ENCODE measurements at regions not wholly inside any gene's neighbourhood (a gene's known extent, or its start where the extent isn't known, plus 50 kb on each side); places are given as distances from the start of the nearest gene placed in this dataset.

GRCh38 chr2:34288016-34288415 is 688.9 kb upstream of the FAM98A start:
- no peak for DNase-seq
- Histone ChIP-seq H3K27ac (no peak overlapping the region), H3K4me1 (no peaks in the 10 kb centered on the region), H3K4me3 (no peak overlapping the region), H3K9me3 (no peaks in the 10 kb centered on the region), H3K27me3 (no peaks in the 10 kb centered on the region), H3K36me3 (no peaks in the 10 kb centered on the region)
- intact Hi-C loops (cut with DNase I): no loop called here
- TF ChIP-seq CTCF (IDR thresholded peaks at IDR 0.05) (no peak), POLR2A (IDR thresholded peaks at IDR 0.05) (no peak)

GRCh38 chr2:34280606-34281005 is 681.5 kb upstream of the FAM98A start:
- H3K4me1 ChIP-seq: no peaks in the 10 kb centered on the region
- H3K27me3 ChIP-seq: no peaks in the 10 kb centered on the region
- no peak for DNase-seq
- H3K4me3 ChIP-seq: no peak overlapping the region
- WGBS, 2 donors: 87 to 92% methylated on average over 1 of the region's 1 CpG
- H3K27ac ChIP-seq: no peak overlapping the region
- no peaks in the 10 kb centered on the region for H3K36me3 ChIP-seq
- intact Hi-C loops (cut with DNase I): no loop called here
- TF ChIP-seq POLR2A (IDR thresholded peaks at IDR 0.05) (no peak), CTCF (IDR thresholded peaks at IDR 0.05) (no peak)
- peaks cover 0 to 6% (median 0%) of the 10 kb centered on the region in 3 donors for H3K9me3 ChIP-seq

- Histone ChIP-seq H3K27me3 (no peaks in the 10 kb centered on the region), H3K36me3 (no peaks in the 10 kb centered on the region), H3K9me3 (no peaks in the 10 kb centered on the region), H3K4me1 (no peaks in the 10 kb centered on the region), H3K27ac (no peak overlapping the region), H3K4me3 (no peak overlapping the region)
- TF ChIP-seq CTCF (IDR thresholded peaks at IDR 0.05) (no peak), POLR2A (IDR thresholded peaks at IDR 0.05) (no peak)
- no peak for DNase-seq
- intact Hi-C loops (cut with DNase I): no loop called here
- 74 to 78% methylated on average over 8 to 9 of the region's 9 CpGs for WGBS, 2 donors
These were observed 668.0 kb upstream of the FAM98A start for GRCh38 chr2:34266908-34267697.

- no peaks in the 10 kb centered on the region for H3K27me3 ChIP-seq
- WGBS, 2 donors: 66 to 83% methylated on average over 4 to 5 of the region's 6 CpGs
- DNase-seq: no peak
- H3K27ac ChIP-seq: no peak overlapping the region
- no peaks in the 10 kb centered on the region for H3K4me1 ChIP-seq
- H3K9me3 ChIP-seq: no peaks in the 10 kb centered on the region
- intact Hi-C loops (cut with DNase I): no loop called here
- TF ChIP-seq CTCF (IDR thresholded peaks at IDR 0.05): no peak
- no peak for TF ChIP-seq POLR2A (IDR thresholded peaks at IDR 0.05)
- H3K36me3 ChIP-seq: no peaks in the 10 kb centered on the region
- H3K4me3 ChIP-seq: no peak overlapping the region
These were observed 662.6 kb upstream of the FAM98A start for GRCh38 chr2:34261701-34262100.

- intact Hi-C loops (cut with DNase I): no loop called here
- Histone ChIP-seq H3K4me3 (no peak overlapping the region), H3K9me3 (no peaks in the 10 kb centered on the region), H3K27ac (no peak overlapping the region), H3K27me3 (no peaks in the 10 kb centered on the region), H3K36me3 (no peaks in the 10 kb centered on the region), H3K4me1 (no peaks in the 10 kb centered on the region)
- DNase-seq: no peak
- WGBS, 2 donors: 41 to 46% methylated on average over 2 of the region's 2 CpGs
- TF ChIP-seq CTCF (IDR thresholded peaks at IDR 0.05): no peak
- TF ChIP-seq POLR2A (IDR thresholded peaks at IDR 0.05): no peak
These were observed 655.3 kb upstream of the FAM98A start for GRCh38 chr2:34254272-34254878.
